Fibroblast of villous mesenchyme (primary cell): ENCODE measurements at regions not wholly inside any gene's neighbourhood (a gene's known extent, or its start where the extent isn't known, plus 50 kb on each side); places are given as distances from the start of the nearest gene placed in this dataset.

Experiments
- DNase-seq: peaks from one replicate; pipeline ENCODE4 v3.0.0-alpha.2; 2010; ENCODE audit warnings: low read depth
- H3K4me3 ChIP-seq: 2 replicates; pipeline ENCODE4 v1.5.1; 2011; ENCODE audit warnings: low read depth, mild to moderate bottlenecking, low read length
- TF ChIP-seq, protein P1 (sequence below): IDR thresholded peaks from 2 replicates; pipeline ENCODE4 v1.5.1; 2012; ENCODE audit warnings: low read depth, mild to moderate bottlenecking, low read length; ENCODE audit not compliant: insufficient read depth

DNA sequence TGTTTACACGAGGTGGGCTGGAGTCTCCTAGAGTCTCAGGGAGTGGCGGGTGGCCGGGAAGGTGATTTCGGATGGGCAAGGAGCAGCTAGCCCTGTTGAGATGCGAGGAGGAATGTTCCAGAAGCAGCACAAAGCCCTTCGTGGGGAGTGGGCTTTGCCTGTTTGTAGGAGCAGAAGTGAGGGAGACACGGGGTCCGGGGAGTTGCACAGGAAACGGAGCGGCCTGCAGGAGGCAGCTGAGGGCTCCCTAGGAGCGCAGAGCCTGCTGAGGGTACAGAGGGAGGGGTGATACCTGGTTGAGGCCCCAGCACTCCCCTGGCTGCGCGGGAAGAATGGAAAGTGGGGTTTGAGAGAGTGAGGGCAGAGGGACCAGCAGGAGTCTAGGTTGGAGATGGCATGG, 847.2 kb downstream of the TBC1D22A start:
- TF ChIP-seq, protein P1, sequence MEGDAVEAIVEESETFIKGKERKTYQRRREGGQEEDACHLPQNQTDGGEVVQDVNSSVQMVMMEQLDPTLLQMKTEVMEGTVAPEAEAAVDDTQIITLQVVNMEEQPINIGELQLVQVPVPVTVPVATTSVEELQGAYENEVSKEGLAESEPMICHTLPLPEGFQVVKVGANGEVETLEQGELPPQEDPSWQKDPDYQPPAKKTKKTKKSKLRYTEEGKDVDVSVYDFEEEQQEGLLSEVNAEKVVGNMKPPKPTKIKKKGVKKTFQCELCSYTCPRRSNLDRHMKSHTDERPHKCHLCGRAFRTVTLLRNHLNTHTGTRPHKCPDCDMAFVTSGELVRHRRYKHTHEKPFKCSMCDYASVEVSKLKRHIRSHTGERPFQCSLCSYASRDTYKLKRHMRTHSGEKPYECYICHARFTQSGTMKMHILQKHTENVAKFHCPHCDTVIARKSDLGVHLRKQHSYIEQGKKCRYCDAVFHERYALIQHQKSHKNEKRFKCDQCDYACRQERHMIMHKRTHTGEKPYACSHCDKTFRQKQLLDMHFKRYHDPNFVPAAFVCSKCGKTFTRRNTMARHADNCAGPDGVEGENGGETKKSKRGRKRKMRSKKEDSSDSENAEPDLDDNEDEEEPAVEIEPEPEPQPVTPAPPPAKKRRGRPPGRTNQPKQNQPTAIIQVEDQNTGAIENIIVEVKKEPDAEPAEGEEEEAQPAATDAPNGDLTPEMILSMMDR: no peak
- no peak for DNase-seq
- H3K4me3 ChIP-seq: no peak overlapping the region

DNA sequence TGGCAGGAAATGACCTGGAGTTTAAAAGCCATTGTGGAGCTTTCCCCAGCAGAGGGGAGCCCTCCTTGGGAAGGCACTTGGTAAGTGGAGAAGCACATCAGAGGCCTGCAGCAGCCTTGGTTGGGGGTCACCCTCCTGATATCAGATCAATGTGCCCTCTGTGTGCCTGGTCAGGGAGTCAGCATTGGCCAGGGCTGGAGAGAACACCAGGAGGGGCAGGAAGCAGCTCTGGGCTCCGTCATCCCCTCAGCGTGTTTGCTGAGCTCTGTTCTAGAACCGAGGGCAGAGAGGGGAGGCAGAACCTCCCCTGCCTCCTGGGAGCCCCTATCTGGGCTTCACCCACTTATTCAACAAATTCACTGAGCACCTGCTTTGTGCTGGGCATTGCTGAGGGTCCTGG, 846.0 kb downstream of the TBC1D22A start:
- DNase-seq: no peak
- TF ChIP-seq, protein P1: no peak

DNA sequence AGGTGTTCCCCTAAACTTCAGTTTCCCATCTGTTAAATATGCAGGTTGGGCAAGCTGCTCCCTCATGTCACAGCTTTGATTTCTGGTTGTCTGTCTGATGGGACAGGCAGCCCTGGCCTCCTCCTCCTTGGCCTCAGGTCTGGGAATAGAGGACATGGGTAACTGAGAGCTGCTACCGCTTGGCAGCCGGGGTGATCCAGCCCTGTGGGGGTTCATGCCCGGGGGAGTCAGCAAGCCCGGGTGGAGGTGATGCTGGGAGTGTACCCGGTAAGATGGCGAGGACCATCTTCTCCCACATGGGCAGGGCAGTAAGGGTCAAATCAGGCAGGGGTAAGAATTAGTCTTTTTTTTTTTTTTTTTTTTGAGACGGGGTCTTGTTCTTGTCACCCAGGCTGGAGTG, 845.0 kb downstream of the TBC1D22A start:
- H3K4me3 ChIP-seq: no peak overlapping the region
- DNase-seq: no peak
- TF ChIP-seq, protein P1: no peak

More for the DNA sequence above, 846.0 kb downstream of the TBC1D22A start:
- H3K4me3 ChIP-seq: no peak overlapping the region

DNA sequence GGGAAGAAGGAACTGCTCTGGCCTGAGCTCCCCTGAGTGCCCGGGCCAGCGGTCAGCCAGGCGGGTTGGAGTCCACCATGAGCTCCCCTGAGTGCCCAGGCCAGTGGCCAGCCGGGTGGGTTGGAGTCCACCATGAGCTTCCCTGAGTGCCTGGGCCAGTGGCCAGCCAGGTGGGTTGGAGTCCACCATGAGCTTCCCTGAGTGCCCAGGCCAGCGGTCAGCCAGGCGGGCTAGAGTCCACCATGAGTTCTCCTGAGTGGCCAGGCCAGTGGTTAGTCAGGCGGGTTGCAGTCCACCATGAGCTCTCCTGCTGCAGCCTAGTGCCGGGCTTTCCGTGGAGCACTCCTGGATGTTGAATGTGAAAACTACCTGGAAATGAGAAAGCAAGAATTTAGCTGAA, 844.0 kb downstream of the TBC1D22A start:
- no peak overlapping the region for H3K4me3 ChIP-seq
- TF ChIP-seq, protein P1: no peak
- DNase-seq: no peak

DNA sequence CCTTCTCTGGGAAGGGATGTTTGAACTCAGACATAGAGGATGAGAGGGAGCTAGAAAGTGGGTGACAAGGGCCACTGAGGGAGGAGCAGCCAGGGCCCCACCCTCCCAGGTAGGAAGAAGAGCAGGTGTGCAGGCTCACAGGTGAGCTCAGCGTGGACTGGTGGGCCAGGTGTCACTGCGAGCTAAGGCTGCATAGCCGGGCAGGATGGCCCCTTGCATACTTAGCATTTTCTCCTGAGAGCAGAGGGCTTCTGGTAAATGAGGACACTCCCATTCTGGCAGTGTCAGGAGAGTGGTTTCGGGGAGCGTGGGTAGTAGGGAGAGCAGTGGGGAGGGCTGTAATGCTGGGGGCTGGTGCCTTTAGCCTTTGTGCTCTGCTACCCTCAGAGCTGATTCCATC, 843.4 kb downstream of the TBC1D22A start:
- TF ChIP-seq, protein P1: no peak
- DNase-seq: no peak
- H3K4me3 ChIP-seq: no peak overlapping the region

DNA sequence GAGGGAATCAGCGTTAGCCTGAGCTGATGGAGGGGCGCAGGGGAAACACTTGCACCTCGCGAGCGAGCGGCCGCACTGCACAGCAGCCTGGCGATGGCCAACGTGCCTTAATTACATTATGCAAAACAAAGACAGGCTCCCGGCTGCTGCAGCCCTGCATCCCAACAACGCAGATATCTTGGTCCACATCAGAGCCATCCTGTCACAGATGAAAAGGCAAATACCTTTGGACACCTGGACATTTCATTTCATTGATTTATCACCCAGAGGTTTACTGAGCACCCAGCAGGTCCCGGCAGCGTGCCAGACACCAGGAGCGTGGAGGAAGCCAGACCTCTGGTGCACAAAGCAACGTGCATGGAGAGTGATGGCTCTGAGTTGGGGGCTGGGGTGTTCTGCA, 843.0 kb downstream of the TBC1D22A start:
- no peak for DNase-seq
- TF ChIP-seq, protein P1: no peak
- no peak overlapping the region for H3K4me3 ChIP-seq

DNA sequence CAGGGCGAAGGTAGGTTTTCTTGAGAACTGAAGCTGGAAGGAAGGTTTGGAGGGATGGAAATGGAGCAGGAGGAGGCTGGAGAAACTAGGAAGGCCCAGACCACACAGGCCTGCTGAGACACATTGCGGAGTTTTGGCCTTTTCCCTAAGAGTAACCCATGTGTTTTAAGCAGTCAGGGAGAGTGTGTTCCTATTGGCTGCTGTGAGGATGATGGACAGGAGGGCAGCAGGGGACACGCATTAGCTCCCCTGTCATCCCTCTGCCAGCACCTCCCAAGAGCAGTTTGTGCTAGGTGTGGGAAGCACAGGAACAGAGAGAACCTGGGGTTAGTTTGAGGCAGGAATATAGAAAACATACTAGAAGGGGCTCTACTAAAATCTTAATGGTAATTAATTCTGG, 842.1 kb downstream of the TBC1D22A start:
- TF ChIP-seq, protein P1: no peak
- H3K4me3 ChIP-seq: no peak overlapping the region
- no peak for DNase-seq
